Neural progenitor cell (in vitro differentiated cells): ENCODE measurements at regions not wholly inside any gene's neighbourhood (a gene's known extent, or its start where the extent isn't known, plus 50 kb on each side); places are given as distances from the start of the nearest gene placed in this dataset.

Experiments
- CTCF ChIP-seq: fragments of 200-600 bp; sonication (generic); IDR thresholded peaks from 2 replicates; pipeline ENCODE4 v1.5.1; 2017; ENCODE audit warnings: antibody characterized with exemption, mild to moderate bottlenecking
- EZH2 ChIP-seq: fragments of 200-600 bp; sonication (generic); IDR thresholded peaks from 2 replicates; pipeline ENCODE4 v1.6.1; 2017; ENCODE audit warnings: antibody characterized with exemption, mild to moderate bottlenecking, moderate library complexity

- TF ChIP-seq CTCF (no peak), EZH2 (no peak)
Observed at GRCh38 chr1:79885101-79885500, 878.6 kb upstream of the ADGRL4 start.
